Sigmoid colon (tissue), 4 donors: ENCODE measurements at regions not wholly inside any gene's neighbourhood (a gene's known extent, or its start where the extent isn't known, plus 50 kb on each side); places are given as distances from the start of the nearest gene placed in this dataset.

Experiments
- CTCF ChIP-seq, 4 experiments: fragments of 450-650 bp in 3 of 4; fragments of 200-600 bp in 1 of 4; IDR thresholded peaks; one replicate each; pipeline ENCODE4 v1.5.1; 2016 to 2019; ENCODE audit warnings: antibody characterized with exemption in 4 of 4, mild to moderate bottlenecking in 3 of 4, moderate library complexity in 2 of 4
- EP300 ChIP-seq, 4 donors: sonication (generic); formaldehyde crosslinking; IDR thresholded peaks; one replicate each; pipeline ENCODE4 v1.6.1; 2017; ENCODE audit warnings: antibody characterized with exemption in 4 of 4
- POLR2A ChIP-seq, 2 donors: fragments of 450-650 bp; IDR thresholded peaks; one replicate each; pipeline ENCODE4 v1.6.1; 2016; ENCODE audit warnings: antibody characterized with exemption in 2 of 2, mild to moderate bottlenecking in 2 of 2, moderate library complexity in 2 of 2

- TF ChIP-seq POLR2A (IDR thresholded peaks at IDR 0.05) = no peak
- TF ChIP-seq CTCF (IDR thresholded peaks at IDR 0.05) = no peak
- no peak for TF ChIP-seq EP300 (IDR thresholded peaks at IDR 0.05)
Measured at GRCh38 chr14:70265422-70265821, 76.7 kb upstream of the SLC8A3 start.
